ENCODE measurements at regions not wholly inside any gene's neighbourhood (a gene's known extent, or its start where the extent isn't known, plus 50 kb on each side); places are given as distances from the start of the nearest gene placed in this dataset.

GRCh38 chr4:170675568-170676262 lies 586.0 kb upstream of the AADAT start:
- TF ChIP-seq, protein P1, sequence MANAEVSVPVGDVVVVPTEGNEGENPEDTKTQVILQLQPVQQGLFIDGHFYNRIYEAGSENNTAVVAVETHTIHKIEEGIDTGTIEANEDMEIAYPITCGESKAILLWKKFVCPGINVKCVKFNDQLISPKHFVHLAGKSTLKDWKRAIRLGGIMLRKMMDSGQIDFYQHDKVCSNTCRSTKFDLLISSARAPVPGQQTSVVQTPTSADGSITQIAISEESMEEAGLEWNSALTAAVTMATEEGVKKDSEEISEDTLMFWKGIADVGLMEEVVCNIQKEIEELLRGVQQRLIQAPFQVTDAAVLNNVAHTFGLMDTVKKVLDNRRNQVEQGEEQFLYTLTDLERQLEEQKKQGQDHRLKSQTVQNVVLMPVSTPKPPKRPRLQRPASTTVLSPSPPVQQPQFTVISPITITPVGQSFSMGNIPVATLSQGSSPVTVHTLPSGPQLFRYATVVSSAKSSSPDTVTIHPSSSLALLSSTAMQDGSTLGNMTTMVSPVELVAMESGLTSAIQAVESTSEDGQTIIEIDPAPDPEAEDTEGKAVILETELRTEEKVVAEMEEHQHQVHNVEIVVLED (CRISPR knock-in tag; IDR thresholded peaks at IDR 0.05): no peak
- TF ChIP-seq TSHZ1 (CRISPR knock-in tag; IDR thresholded peaks at IDR 0.05) (no peak), CREM (IDR thresholded peaks at IDR 0.05; ENCODE audit: low read depth) (no peak), ZNF668 (CRISPR knock-in tag; IDR thresholded peaks at IDR 0.05) (no peak), PCBP1 (IDR thresholded peaks at IDR 0.05; ENCODE audit: low read depth, low read length, poor library complexity, severe bottlenecking) (no peak), DACH1 (IDR thresholded peaks at IDR 0.05; ENCODE audit: partially characterized antibody) (no peak), CHD2 (IDR thresholded peaks at IDR 0.05; ENCODE audit: low read depth, low read length) (no peak), ZNF695 (CRISPR knock-in tag; IDR thresholded peaks at IDR 0.05) (no peak)
- no peaks in the 10 kb centered on the region for H3K27me3 ChIP-seq (ENCODE audit: control insufficient read depth in 2 of 2, insufficient read depth in 2 of 2, low read length in 2 of 2)
- FAIRE-seq (no peak), ATAC-seq (no peak), DNase-seq (ENCODE audit: extremely low read depth in 1 of 4, low spot score in 3 of 4) (no peak)
- H3K36me3 ChIP-seq (ENCODE audit: control insufficient read depth, insufficient read depth, low read length): no peaks in the 10 kb centered on the region
- H4K20me1 ChIP-seq (replicated peaks; ENCODE audit: control insufficient read depth, insufficient read depth, low read length): no peaks in the 10 kb centered on the region
- intact Hi-C loops (cut with micrococcal nuclease) (no loop called here), in situ Hi-C loops (cut with MboI) (no loop called here)
- no peaks in the 10 kb centered on the region for H3K4me1 ChIP-seq (replicated peaks in 1 of 2; ENCODE audit: control insufficient read depth in 2 of 2, insufficient read depth in 2 of 2, low read length in 2 of 2)
- H3K9me1 ChIP-seq (ENCODE audit: control insufficient read depth, insufficient read depth, low read length): no peaks in the 10 kb centered on the region
- ChIA-PET POLR2A (no interaction called here), CTCF (ENCODE audit: low intra/inter-chr PET ratio) (no interaction called here)
- H3K4me2 ChIP-seq (ENCODE audit: insufficient read depth, low read length): no peak overlapping the region
- 0% methylated on average over 2 of the region's 2 CpGs for WGBS (ENCODE audit: insufficient coverage, low coverage, missing lambda C conversion rate)
- no peak overlapping the region for H3K27ac ChIP-seq (ENCODE audit: extremely low read depth, low read depth, low read length)
- no peaks in the 10 kb centered on the region for H3K79me2 ChIP-seq (ENCODE audit: control insufficient read depth, insufficient read depth, low read length)
- H3K9me3 ChIP-seq (replicated peaks; ENCODE audit: control insufficient read depth, insufficient read depth, low read depth, low read length): no peaks in the 10 kb centered on the region; the same call in 1 of the 2 replicates
- no peak overlapping the region for H2AFZ ChIP-seq (ENCODE audit: low read depth, low read length)
- H3K9ac ChIP-seq (ENCODE audit: insufficient read depth in 1 of 2, low read depth in 2 of 2, low read length in 2 of 2): no peak overlapping the region
- no TSS peak for BruUV-seq (replicated peaks)
- H3K4me3 ChIP-seq: no peak overlapping the region

All from K562 (cell line).